GM23338 (cell line): ENCODE measurements at regions not wholly inside any gene's neighbourhood (a gene's known extent, or its start where the extent isn't known, plus 50 kb on each side); places are given as distances from the start of the nearest gene placed in this dataset.

Experiments
- ATAC-seq: fragments of 200-7000 bp; cut with Tn5 transposase; 3 replicates; pipeline ENCODE4 v1.9.1; 2020
- DNase-seq: peaks from one replicate; pipeline ENCODE4 v3.0.0-alpha.2; 2015; ENCODE audit warnings: low spot score
- H2AFZ ChIP-seq: fragments of 200-600 bp; sonication (generic); 2 replicates; pipeline ENCODE4 v1.8.0; 2016; ENCODE audit warnings: antibody characterized with exemption, mild to moderate bottlenecking, moderate library complexity
- H3F3A ChIP-seq: fragments of 200-600 bp; sonication (generic); replicated peaks from 2 replicates; pipeline ENCODE4 v1.8.0; 2017; ENCODE audit warnings: antibody characterized with exemption, mixed run types, low read depth
- H3K27ac ChIP-seq: fragments of 200-600 bp; sonication (generic); 2 replicates; pipeline ENCODE4 v1.6.1; 2016; ENCODE audit warnings: low read depth
- H3K27me3 ChIP-seq: fragments of 200-600 bp; sonication (generic); 2 replicates; pipeline ENCODE4 v1.8.0; 2016; ENCODE audit warnings: mild to moderate bottlenecking, mixed run types, moderate library complexity; ENCODE audit not compliant: insufficient read depth
- H3K36me3 ChIP-seq: fragments of 200-600 bp; sonication (generic); 2 replicates; pipeline ENCODE4 v1.8.0; 2016; ENCODE audit warnings: mild to moderate bottlenecking; ENCODE audit not compliant: insufficient read depth
- H3K4me1 ChIP-seq: fragments of 200-600 bp; sonication (generic); 2 replicates; pipeline ENCODE4 v1.8.0; 2016; ENCODE audit warnings: mild to moderate bottlenecking, moderate library complexity; ENCODE audit not compliant: insufficient read depth
- H3K4me2 ChIP-seq: fragments of 200-600 bp; sonication (generic); 2 replicates; pipeline ENCODE4 v1.7.1; 2017; ENCODE audit warnings: mixed run types
- H3K4me3 ChIP-seq: fragments of 200-600 bp; sonication (generic); 2 replicates; pipeline ENCODE4 v1.6.1; 2016; ENCODE audit warnings: mixed run types
- H3K79me2 ChIP-seq: fragments of 200-600 bp; sonication (generic); replicated peaks from 2 replicates; pipeline ENCODE4 v1.8.0; 2017; ENCODE audit warnings: mild to moderate bottlenecking; ENCODE audit not compliant: insufficient read depth
- H3K9me2 ChIP-seq: fragments of 200-600 bp; sonication (generic); 2 replicates; pipeline ENCODE4 v1.8.0; 2017; ENCODE audit not compliant: insufficient read depth
- H4K20me1 ChIP-seq: fragments of 200-600 bp; sonication (generic); replicated peaks from 2 replicates; pipeline ENCODE4 v1.8.0; 2017; ENCODE audit warnings: mild to moderate bottlenecking; ENCODE audit not compliant: insufficient read depth
- H3K27ac Mint-ChIP-seq: 2 replicates; pipeline ENCODE4 v1.8.0; 2020; ENCODE audit warnings: inconsistent platforms, mild to moderate bottlenecking, moderate library complexity, mixed read lengths
- H3K27me3 Mint-ChIP-seq: 3 replicates; pipeline ENCODE4 v1.8.0; 2022; ENCODE audit warnings: low read depth, mild to moderate bottlenecking, moderate library complexity, mixed read lengths, inconsistent platforms; ENCODE audit not compliant: insufficient read depth, poor library complexity
- H3K36me3 Mint-ChIP-seq: 3 replicates; pipeline ENCODE4 v1.8.0; 2021; ENCODE audit warnings: low read depth, mild to moderate bottlenecking, inconsistent platforms, moderate library complexity, mixed read lengths
- H3K4me1 Mint-ChIP-seq: 3 replicates; pipeline ENCODE4 v1.8.0; 2020; ENCODE audit warnings: mild to moderate bottlenecking, inconsistent platforms, mixed read lengths
- H3K4me3 Mint-ChIP-seq: 3 replicates; pipeline ENCODE4 v1.8.0; 2021; ENCODE audit warnings: moderate library complexity, mild to moderate bottlenecking, inconsistent platforms, mixed read lengths
- H3K9me3 Mint-ChIP-seq: 3 replicates; pipeline ENCODE4 v1.8.0; 2020; ENCODE audit warnings: moderate library complexity, mild to moderate bottlenecking, inconsistent platforms, mixed read lengths
- CREB1 ChIP-seq: fragments of 250-450 bp; sonication (Bioruptor Pico); IDR thresholded peaks from 2 replicates; pipeline ENCODE4 v1.5.0; 2020; ENCODE audit warnings: low read depth, mild to moderate bottlenecking, moderate library complexity
- CTCF ChIP-seq, 2 experiments: fragments of 200-600 bp in 1 of 2; sonication (generic) in 1 of 2; conservative IDR thresholded peaks; 2 replicates each; pipeline versions ENCODE4 v1.5.1 to v1.6.1; 2016 to 2017; ENCODE audit warnings: antibody characterized with exemption in 2 of 2, low read depth in 2 of 2, mild to moderate bottlenecking in 2 of 2, moderate library complexity in 1 of 2
- ETS1 ChIP-seq: IDR thresholded peaks from 2 replicates; pipeline ENCODE4 v1.6.1; 2016; ENCODE audit warnings: antibody characterized with exemption
- EZH2phosphoT487 ChIP-seq: fragments of 200-600 bp; sonication (generic); IDR thresholded peaks from one replicate; pipeline ENCODE4 v1.8.1; 2018; ENCODE audit warnings: antibody characterized with exemption; ENCODE audit not compliant: unreplicated experiment
- JUNB ChIP-seq: IDR thresholded peaks from one replicate; pipeline ENCODE4 v1.6.1; 2016; ENCODE audit warnings: antibody characterized with exemption; ENCODE audit not compliant: unreplicated experiment
- NANOG ChIP-seq: IDR thresholded peaks from 2 replicates; pipeline ENCODE4 v1.6.1; 2016; ENCODE audit warnings: antibody characterized with exemption, borderline replicate concordance
- POLR2AphosphoS5 ChIP-seq: IDR thresholded peaks from 2 replicates; pipeline ENCODE4 v1.6.1; 2016; ENCODE audit warnings: antibody characterized with exemption, low read depth
- REST ChIP-seq: IDR thresholded peaks from one replicate; pipeline ENCODE4 v1.6.1; 2018; ENCODE audit warnings: antibody characterized with exemption; ENCODE audit not compliant: unreplicated experiment
- STAT1 ChIP-seq: IDR thresholded peaks from one replicate; pipeline ENCODE4 v1.6.1; 2016; ENCODE audit warnings: antibody characterized with exemption; ENCODE audit not compliant: unreplicated experiment
- ZNF114 ChIP-seq: fragments of 250-450 bp; sonication (Bioruptor Pico); IDR thresholded peaks from 2 replicates; pipeline ENCODE4 v1.5.0; 2020; ENCODE audit warnings: mild to moderate bottlenecking, moderate library complexity
- ZNF462 ChIP-seq: fragments of 250-450 bp; sonication (Bioruptor Pico); IDR thresholded peaks from 2 replicates; pipeline ENCODE4 v1.5.0; 2020; ENCODE audit warnings: mild to moderate bottlenecking, moderate library complexity

- Histone ChIP-seq H4K20me1 (no peaks in the 10 kb centered on the region), H3F3A (no peaks in the 10 kb centered on the region), H3K27ac (no peak overlapping the region), H3K27me3 (no peaks in the 10 kb centered on the region), H3K4me2 (no peak overlapping the region), H2AFZ (no peak overlapping the region), H3K36me3 (no peaks in the 10 kb centered on the region), H3K79me2 (no peaks in the 10 kb centered on the region), H3K4me1 (peaks cover 5% of the 10 kb centered on the region), H3K9me2 (no peaks in the 10 kb centered on the region), H3K4me3 (no peak overlapping the region)
- H3K36me3 Mint-ChIP-seq, result no peaks in the 10 kb centered on the region
- DNase-seq, result no peak
- TF ChIP-seq ETS1 (no peak), NANOG (no peak), REST (no peak), ZNF114 (CRISPR knock-in tag) (no peak), POLR2AphosphoS5 (no peak)
- H3K4me3 Mint-ChIP-seq, result no peak overlapping the region
- no peak overlapping the region for H3K27ac Mint-ChIP-seq
- no peaks in the 10 kb centered on the region for H3K27me3 Mint-ChIP-seq
- peaks cover 11% of the 10 kb centered on the region for H3K4me1 Mint-ChIP-seq
- ATAC-seq, result no peak
- no peaks in the 10 kb centered on the region for H3K9me3 Mint-ChIP-seq
Measured at GRCh38 chr12:60830381-60830780, 1234.6 kb downstream of the SLC16A7 start.

- Histone ChIP-seq H4K20me1 (no peaks in the 10 kb centered on the region), H3K4me2 (no peak overlapping the region), H3K4me3 (no peak overlapping the region), H3F3A (no peaks in the 10 kb centered on the region), H3K27ac (no peak overlapping the region), H2AFZ (no peak overlapping the region), H3K27me3 (no peaks in the 10 kb centered on the region), H3K9me2 (no peaks in the 10 kb centered on the region), H3K36me3 (no peaks in the 10 kb centered on the region), H3K79me2 (no peaks in the 10 kb centered on the region), H3K4me1 (peaks cover 7% of the 10 kb centered on the region)
- H3K27me3 Mint-ChIP-seq, result no peaks in the 10 kb centered on the region
- no peak for DNase-seq
- H3K36me3 Mint-ChIP-seq, result no peaks in the 10 kb centered on the region
- no peak for ATAC-seq
- no peaks in the 10 kb centered on the region for H3K9me3 Mint-ChIP-seq
- H3K27ac Mint-ChIP-seq, result no peak overlapping the region
- H3K4me3 Mint-ChIP-seq, result no peak overlapping the region
- peaks cover 16% of the 10 kb centered on the region for H3K4me1 Mint-ChIP-seq
- no peak for TF ChIP-seq JUNB
- TF ChIP-seq POLR2AphosphoS5, result no peak
- TF ChIP-seq STAT1, result no peak
- no peak for TF ChIP-seq EZH2phosphoT487
- no peak for TF ChIP-seq ZNF462 (CRISPR knock-in tag)
- TF ChIP-seq CTCF (conservative IDR thresholded peaks at IDR 0.05; ENCODE audit: low read depth in 2 of 2), result no peak
- no peak for TF ChIP-seq CREB1 (CRISPR knock-in tag)
Measured at GRCh38 chr12:60832290-60832689, 1236.5 kb downstream of the SLC16A7 start.
